Suppressor macrophage treated with lipopolysaccharide for 1 hour (primary cell): ENCODE measurements at regions not wholly inside any gene's neighbourhood (a gene's known extent, or its start where the extent isn't known, plus 50 kb on each side); places are given as distances from the start of the nearest gene placed in this dataset.
"Not testable (repeated sequence)": the region's sequence is repeated elsewhere in the genome, so short reads cannot be mapped to it uniquely, and the experiment has no call there.

Experiments used
- DNase-seq, 3 donors: peaks; one replicate each; pipeline ENCODE4 v3.0.0-alpha.2; 2020 to 2022

GRCh38 chr10:64635906-64636305, 1114.7 kb downstream of the REEP3 start:
- no peak for DNase-seq

GRCh38 chr10:64636461-64636860, 1115.3 kb downstream of the REEP3 start:
- DNase-seq, result no peak

GRCh38 chr10:64637939-64638338, 1116.7 kb downstream of the REEP3 start:
- no peak for DNase-seq

- DNase-seq, result peak; percentile 64 to 77 (median 74)
These were observed 1127.7 kb downstream of the REEP3 start for GRCh38 chr10:64648915-64649314.

- no peak for DNase-seq
These were observed 1137.3 kb downstream of the REEP3 start for GRCh38 chr10:64658528-64658927.

GRCh38 chr10:64659311-64659710, 1138.1 kb downstream of the REEP3 start:
- DNase-seq, result no peak

GRCh38 chr10:64682043-64682442, 1160.8 kb downstream of the REEP3 start:
- no peak for DNase-seq

GRCh38 chr10:64690194-64690593, 1169.0 kb downstream of the REEP3 start:
- DNase-seq, result no peak

GRCh38 chr10:64699244-64699643, 1178.0 kb downstream of the REEP3 start:
- no peak for DNase-seq

- DNase-seq, result not testable (repeated sequence)
These were observed 1180.9 kb downstream of the REEP3 start for GRCh38 chr10:64702086-64702485.

GRCh38 chr10:64708884-64709681, 1187.9 kb downstream of the REEP3 start:
- DNase-seq, result no peak

GRCh38 chr10:64726466-64726865, 1205.3 kb downstream of the REEP3 start:
- DNase-seq, result no peak

- no peak for DNase-seq
These were observed 1209.8 kb downstream of the REEP3 start for GRCh38 chr10:64731016-64731415.

- no peak for DNase-seq
These were observed 1211.3 kb downstream of the REEP3 start for GRCh38 chr10:64732372-64732957.

GRCh38 chr10:64733980-64734379, 1212.8 kb downstream of the REEP3 start:
- no peak for DNase-seq

- no peak for DNase-seq
These were observed 1217.3 kb downstream of the REEP3 start for GRCh38 chr10:64738462-64738861.

- no peak for DNase-seq
These were observed 1224.4 kb downstream of the REEP3 start for GRCh38 chr10:64745565-64745964.

GRCh38 chr10:64750672-64751071, 1229.5 kb downstream of the REEP3 start:
- no peak for DNase-seq

- no peak for DNase-seq
These were observed 1232.3 kb downstream of the REEP3 start for GRCh38 chr10:64753516-64753915.

- DNase-seq, result no peak
These were observed 1239.2 kb downstream of the REEP3 start for GRCh38 chr10:64760371-64760770.

GRCh38 chr10:64762861-64763260, 1241.7 kb downstream of the REEP3 start:
- no peak for DNase-seq

GRCh38 chr10:64765498-64765897, 1244.3 kb downstream of the REEP3 start:
- no peak for DNase-seq

GRCh38 chr10:64771253-64772050, 1250.3 kb downstream of the REEP3 start:
- no peak for DNase-seq

- no peak for DNase-seq
These were observed 1252.2 kb downstream of the REEP3 start for GRCh38 chr10:64773357-64773756.
